HL-60/S4 (cell line): ENCODE measurements at regions not wholly inside any gene's neighbourhood (a gene's known extent, or its start where the extent isn't known, plus 50 kb on each side); places are given as distances from the start of the nearest gene placed in this dataset.

Source experiments
- in situ Hi-C: fragments of 300-500 bp; cut with MboI; formaldehyde crosslinking; loops from 2 replicates; pipeline ENCODE4 v1.14.3; 2022; ENCODE audit warnings: low sequenced_read_pairs

DNA sequence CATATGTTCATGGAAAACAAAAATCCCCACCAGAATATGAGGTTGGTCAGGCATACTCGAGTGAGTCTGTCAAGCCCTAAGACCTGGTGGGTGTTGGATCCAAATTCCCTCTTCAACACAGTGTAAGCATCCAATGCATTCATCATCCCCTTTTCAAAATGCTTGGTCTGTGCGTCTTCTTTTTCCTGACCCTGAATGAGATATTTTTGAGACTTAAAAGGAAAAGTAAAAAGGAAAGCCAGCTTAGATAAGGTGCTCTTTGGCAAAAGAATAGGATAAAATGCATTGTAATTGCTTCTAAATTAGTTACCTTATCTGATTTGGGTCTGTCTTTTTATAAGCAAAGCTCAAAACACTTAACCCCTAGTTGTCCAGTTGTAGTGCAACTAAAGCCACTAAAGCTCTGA lies 331.5 kb downstream of the PTEN start:
- in situ Hi-C loops: no loop called here

DNA sequence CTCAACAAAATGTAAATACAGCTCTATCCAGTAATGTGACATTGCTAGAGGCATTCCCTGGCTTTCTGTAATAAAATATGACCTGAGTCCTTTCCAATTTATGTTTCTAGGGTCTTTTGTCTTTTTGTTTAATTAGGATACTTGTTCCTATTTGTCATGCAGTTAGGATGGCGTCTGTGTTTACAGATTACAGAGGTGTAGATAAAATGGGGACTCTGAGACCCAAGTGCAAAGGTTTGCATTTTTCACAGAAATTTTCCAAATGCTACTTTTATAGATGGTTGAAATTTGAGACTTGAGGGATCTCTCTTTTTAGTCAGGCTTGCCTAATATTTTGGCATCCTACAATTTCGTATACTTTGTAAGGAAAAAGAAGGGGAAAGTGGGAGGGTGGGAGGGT lies 332.4 kb downstream of the PTEN start:
- in situ Hi-C loops: no loop called here

DNA sequence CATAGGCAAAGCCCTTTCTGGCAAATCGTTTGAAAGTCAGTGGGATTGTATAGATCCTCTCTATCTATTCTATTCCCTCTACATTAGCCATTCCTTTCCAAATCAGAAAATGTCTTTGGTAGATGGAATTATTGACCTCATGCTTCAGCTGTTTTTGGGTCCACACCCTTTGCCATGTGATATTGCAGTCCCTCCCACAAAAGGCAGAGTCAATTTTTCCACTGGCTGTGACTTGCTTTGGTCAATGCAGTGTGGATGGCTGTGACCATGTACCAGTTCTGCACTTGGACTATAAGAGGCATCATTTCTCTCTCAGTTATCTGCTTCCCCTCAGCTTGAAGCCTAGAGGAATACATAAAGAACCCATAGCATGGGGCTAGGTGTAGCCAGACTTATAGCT lies 332.9 kb downstream of the PTEN start:
- in situ Hi-C loops: no loop called here

DNA sequence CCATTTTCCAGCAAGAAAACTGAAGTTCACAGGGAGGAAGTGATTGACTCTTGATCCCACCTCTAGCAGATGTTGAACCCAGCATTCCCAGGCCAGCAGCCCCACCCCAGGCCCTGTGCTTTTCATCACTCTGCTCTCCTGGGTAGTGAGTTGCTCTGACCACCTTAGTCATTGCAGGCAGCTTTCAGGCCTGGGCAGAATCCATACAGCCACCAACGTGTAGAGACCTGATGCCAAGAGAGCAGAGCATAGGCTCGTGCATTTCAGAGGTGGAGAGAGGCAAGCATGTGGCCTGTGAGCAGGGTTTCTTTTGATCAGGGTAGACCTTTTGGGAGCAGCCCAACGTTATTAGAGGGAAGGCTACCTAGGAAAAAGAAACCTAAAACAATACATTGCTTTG lies 334.6 kb downstream of the PTEN start:
- in situ Hi-C loops: no loop called here

DNA sequence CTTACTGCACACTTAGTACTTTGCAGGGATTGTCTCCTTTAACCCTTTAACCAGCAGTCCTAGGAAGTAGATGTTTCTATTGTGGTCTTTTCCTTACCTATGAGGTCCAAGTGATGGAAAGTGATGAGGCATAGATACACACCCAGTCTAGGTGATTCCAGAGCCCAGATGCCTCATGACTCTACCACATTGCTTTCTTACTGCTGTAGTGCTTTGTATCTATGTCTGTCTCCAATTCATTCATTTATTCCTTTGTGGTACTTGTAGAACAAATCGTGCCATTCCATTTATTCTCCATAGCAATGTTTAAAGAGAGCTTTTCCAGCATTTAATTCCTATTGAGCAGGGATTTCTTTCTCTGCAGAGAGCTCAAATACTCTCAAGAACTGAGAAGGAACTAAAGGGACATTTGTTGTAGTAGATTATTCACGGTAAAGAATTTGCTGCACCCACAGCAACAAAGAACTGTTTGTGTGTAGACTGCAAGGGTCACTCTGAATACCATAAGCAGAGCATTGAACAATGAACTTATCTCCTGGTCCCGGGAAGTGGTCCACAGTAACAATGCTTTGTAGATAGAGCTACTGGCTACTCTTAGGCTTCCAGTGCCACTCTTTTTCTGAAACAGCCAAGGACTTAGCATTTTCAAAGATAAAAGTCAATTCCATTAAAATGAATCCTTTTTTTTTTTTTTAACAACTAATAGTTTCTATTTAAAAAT lies 337.0 kb downstream of the PTEN start:
- in situ Hi-C loops: no loop called here

DNA sequence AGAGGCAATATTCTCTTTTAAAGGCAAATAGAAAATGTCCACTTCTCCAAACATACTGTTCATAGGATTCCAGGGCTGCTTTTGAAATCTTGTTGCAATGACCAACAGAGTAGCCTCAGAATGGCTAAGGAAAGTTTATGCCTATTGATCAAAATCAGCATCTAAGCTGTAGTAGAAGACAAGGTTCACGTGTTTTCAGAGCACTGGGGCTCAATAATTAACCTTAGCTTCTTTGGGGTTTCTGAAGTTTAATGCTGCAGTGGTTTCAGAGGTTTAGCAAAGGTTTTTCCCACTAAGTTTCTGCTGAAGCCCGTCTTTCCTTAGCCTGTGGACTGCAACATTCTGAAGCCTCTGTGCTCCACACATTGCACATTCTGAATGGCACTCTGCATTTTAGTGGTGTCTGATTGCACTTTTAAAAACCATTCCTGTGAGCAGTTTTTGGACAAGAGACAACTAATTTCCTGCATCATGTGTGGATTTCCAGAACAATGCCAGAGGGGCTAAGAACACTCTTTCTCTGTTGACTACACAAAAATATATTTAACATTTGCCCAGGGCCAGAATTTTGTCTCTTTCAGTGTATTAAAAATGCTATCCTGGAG lies 342.5 kb downstream of the PTEN start:
- in situ Hi-C loops: no loop called here

DNA sequence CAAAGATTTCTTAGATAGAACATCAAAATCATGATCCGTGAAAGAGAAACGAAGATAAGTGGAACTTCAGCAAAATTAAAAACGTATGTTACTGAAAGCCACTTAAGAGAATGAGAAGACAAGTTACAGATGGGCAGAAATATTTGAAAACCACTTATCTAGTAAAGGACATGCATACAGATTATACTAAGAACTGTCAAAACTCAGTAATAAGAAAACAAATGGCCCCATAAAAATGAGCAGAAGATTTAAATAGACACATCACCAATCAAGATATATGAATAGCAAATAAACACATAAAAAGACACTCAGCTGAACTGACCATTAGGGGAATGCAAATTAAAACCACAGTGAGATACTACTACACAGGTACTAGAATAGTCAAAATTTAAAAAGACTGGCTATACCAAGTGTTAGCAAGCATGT lies 343.7 kb downstream of the PTEN start:
- in situ Hi-C loops: no loop called here

DNA sequence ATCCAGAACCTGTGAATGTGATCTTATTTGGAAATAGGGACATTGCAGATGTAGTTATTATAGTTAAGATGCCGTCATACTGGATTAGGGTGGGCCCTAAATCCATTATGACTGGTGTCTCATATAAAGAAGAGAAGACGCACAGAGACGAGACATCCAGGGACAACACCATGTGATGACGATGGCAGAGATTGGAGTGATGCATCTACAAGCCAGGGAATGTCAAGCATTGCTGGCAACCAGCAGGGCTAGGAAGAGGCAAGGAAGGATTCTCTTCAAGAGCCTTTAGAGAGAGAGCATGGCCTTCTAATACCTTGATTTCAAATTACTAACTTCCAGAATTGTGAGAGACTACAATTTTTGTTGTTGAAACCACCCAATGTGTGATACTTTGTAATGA lies 345.8 kb downstream of the PTEN start:
- in situ Hi-C loops: no loop called here

DNA sequence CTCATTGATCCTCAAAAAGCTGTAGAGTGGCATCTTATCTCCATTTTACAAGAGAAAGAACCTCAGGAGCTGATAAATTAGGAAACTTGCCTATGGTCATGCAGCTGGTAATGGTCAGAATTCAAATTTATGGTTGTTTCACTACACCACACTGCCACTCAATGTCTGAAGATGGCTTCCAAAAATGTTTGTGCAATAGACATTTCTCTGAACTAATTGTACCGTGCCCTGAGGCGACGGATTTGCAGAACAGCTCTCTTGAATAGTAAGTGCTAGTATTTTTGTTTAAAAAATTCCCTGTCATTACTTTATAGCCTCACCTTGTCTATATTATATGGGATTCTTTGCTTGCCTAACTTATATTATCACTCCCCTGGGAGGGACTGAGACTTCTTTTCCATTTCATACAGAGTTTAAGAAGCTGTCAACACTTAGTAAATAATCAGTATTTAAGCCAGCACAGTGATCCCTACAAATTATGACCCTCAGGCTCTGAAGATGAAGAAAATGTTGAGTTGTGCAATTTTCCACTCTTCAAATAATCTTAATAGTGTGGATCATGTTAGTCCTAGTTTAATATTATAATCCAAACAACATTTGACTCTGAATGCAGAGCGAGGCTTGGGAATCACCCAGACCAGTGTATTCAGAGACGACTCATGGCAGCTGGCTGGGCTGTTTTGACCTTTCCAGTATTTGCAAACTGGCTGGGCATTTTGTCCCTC lies 346.6 kb downstream of the PTEN start:
- in situ Hi-C loops: no loop called here

DNA sequence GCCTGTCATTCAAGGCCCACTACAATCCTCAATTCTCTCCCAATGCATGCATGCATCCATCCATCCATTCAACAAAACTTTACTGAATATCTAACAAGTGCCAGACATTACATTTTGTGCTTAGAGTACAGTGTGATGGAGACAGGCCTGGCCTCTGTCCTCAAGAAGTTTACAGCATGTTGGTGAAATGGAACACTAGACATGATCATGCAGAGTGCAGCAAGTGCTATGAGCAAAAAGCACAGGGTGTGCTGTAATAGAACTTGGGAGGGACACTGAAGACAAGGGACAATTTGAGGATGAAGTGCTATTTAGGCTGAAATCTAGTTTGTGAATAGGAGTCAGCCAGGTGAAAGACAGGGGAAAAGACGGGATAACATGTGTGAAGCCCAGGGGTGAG lies 347.8 kb downstream of the PTEN start:
- in situ Hi-C loops: no loop called here

DNA sequence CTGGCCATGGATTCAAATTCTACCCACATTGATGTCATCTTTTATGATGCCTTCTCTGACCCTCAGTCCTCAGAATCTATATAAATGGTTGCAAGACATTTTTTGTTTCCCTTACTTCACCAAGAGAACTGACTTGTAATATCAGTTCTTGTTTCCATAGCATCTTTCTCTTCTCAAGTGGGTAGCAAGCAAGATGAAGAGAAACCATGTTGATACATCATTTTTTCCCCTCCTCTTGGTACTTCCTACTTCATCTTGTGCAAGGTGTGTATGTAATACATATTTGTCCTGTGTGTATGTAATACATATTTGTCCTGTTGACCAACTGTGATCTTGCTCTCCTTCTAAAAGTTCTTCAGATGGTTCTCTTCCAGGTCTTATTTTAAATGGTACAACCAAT lies 348.6 kb downstream of the PTEN start:
- in situ Hi-C loops: no loop called here

DNA sequence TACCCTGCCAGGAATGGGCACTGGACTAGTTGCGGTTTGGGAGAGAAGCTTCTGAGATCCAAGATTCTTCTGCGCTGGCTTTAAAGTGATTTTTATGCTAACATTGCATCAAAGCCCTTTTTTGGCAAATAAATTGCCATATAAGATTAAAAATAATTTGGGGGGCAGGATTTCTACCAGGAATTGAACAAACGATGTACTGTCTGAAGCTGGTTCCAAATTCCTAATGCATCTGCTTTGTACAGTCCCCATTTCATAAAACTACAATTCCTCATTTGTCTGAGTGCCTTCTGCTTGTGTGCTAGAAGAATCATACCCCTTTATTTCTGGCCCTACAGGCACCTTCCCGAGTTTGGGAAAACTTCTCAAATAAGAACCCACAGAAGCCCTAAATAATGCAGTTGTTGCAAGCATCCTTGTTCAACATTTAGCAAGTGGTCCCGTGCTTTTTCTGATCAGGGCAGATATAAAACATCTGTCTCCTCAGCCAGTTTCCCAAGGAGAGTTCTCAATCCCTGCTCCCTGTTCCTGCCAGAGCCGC lies 349.7 kb downstream of the PTEN start:
- in situ Hi-C loops: no loop called here

DNA sequence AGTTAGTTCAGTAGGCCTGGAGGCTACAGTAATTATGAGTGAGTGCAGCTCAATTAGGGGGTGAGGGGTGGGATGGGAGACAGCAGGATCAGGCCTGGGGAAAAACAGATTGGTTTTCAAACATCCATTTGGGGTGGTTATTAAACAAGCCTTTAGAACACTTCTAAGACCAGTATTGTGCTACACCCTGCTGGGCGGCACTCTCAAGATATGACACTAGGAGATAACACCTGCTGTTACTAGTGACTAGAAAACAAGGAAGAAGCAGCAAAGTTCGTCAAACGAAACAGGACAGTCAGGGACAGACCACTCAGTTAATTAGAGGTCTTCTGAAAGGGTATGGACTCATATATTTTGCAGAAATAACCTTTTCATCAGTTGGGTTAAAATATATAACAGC lies 353.6 kb downstream of the PTEN start:
- in situ Hi-C loops: no loop called here

DNA sequence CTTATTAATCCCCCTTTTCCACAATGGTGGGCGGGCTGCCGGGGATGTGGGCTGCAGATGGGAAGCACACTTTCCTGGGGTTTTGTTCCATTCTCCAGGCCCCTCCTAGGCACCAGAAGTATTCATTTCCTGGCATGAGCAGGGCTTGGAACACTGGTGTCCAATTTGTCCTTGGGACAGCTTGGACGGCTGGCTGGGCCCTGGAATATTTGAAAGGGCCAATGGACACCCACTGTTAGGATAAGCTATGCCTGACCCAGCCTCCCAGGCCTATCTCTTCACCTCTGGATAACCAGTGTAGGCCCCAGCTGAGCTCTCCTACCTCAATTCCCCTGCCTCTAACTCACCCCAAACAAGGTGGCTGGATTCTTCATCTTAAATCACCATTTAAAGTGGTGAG lies 354.9 kb downstream of the PTEN start:
- in situ Hi-C loops: no loop called here

DNA sequence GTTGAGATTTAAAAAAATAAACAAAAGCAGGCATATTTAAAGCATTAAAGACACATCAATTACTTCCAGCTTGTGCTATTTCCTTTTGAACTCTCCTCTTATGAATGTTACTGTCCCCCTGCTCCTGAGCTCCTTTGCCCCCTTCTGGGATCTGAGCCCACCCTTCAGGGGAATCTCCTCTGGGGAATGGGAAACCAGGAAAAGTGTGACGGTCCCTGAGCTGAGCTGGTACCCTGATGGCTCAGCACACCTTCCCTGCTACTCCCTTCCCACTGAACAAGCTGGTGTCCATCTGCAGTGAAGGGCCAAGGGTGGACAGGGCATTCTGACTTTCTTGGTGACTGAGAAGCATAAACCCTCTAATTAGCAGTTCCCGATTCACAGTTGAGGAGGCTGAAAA lies 356.3 kb downstream of the PTEN start:
- in situ Hi-C loops: no loop called here

DNA sequence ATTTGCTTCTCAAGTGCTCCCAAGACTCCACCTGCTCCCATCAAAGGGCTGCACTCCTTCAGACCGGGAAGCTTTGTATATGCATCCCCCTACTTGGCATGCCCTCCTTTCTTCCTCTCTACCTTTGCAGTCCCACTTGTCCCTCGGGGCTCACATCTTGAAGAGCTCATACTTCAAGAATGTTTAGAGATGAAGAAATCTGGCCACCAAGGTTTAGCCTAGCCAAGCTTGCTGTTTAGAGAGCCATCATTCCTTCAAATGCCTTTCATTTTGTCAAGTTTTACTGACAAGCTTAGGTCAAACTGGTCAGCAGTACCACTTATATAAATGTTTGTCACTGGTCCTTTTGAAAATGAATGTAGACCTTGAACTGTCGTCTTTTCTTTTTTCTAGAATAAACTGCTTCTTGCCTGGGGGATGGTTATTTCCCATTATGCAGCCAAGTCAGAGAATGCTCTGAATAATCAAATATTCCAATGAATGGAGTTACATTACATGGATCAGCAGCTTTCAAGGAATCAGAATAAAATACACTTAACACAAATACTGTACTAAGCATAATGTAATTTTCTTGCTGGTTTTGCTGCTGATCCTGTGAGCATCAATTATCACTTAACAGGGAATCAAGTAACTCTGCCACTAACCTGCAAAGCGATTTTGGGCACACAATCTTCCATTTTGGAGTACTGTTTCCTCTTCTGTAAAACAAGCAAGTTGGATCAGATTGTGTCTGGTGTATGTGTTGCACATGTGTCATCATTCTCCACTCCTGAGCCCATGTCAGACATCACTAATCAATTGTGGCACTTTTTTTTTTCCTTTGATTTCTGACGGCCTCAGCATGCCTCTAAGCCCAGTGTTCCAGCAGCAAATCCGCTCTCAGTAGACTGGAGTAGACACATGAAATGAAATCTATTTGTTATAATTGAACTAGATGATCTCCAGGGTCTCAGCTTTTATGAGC lies 357.9 kb downstream of the PTEN start:
- in situ Hi-C loops: no loop called here

DNA sequence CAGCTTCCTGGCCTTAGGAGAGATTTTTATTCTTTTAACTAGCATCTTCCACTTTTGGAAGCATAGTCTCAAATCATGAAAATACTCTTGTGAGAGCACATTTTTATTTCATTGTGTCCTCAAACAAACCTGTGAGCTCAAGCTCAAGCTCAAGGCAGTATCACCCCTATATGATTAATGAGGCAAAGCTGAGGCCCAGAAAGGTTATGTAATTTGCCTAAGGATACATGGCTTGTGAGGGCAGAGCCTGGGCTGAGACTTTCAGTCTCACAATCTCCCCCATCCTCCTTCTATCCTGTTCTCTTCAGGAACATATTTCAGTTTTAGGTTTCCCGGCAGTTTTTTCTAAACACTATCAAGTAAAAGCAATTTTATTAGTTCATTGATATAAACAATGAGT lies 359.5 kb downstream of the PTEN start:
- in situ Hi-C loops: no loop called here
